Astrocyte of the hippocampus (primary cell): ENCODE measurements at regions not wholly inside any gene's neighbourhood (a gene's known extent, or its start where the extent isn't known, plus 50 kb on each side); places are given as distances from the start of the nearest gene placed in this dataset.
A peak's percentile ranks its signal among the peaks of the same experiment; 100 is the strongest.

Source experiments
- DNase-seq: peaks from one replicate; pipeline ENCODE4 v3.0.0; 2011; ENCODE audit warnings: low read depth, low spot score

GRCh38 chr4:4694296-4694772 is 152.5 kb upstream of the STX18 start:
- DNase-seq = peak; percentile 81

GRCh38 chr4:4693755-4694295 is 152.0 kb upstream of the STX18 start:
- DNase-seq = no peak

- no peak for DNase-seq
These were observed 151.4 kb upstream of the STX18 start for GRCh38 chr4:4693258-4693657.

- DNase-seq = no peak
These were observed 149.0 kb upstream of the STX18 start for GRCh38 chr4:4690854-4691253.

- DNase-seq = no peak
These were observed 148.0 kb upstream of the STX18 start for GRCh38 chr4:4689694-4690440.

GRCh38 chr4:4687935-4688727 is 146.3 kb upstream of the STX18 start:
- DNase-seq = no peak

DNA sequence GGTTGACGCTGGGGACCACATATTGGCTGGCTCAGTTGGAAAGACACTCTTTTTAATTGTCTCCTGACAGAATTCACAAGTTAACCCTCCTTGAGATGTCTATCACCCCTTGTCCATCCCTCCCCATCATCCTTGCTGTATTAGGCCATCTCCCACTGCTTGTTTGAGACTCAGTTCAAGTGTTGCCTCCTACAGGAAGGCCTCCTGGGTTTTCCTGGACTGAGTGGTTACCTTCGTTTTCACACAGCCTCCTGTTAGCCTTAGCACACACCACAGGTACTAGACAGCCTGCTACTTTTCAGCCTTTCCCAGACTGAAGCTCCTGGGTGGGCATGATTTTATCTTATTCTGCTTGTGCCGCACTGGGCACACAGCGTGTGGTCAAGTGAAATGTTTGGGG is 145.3 kb upstream of the STX18 start:
- DNase-seq = no peak

GRCh38 chr4:4685810-4686795 is 144.3 kb upstream of the STX18 start:
- no peak for DNase-seq

- no peak for DNase-seq
These were observed 139.8 kb upstream of the STX18 start for GRCh38 chr4:4681653-4682052.

DNA sequence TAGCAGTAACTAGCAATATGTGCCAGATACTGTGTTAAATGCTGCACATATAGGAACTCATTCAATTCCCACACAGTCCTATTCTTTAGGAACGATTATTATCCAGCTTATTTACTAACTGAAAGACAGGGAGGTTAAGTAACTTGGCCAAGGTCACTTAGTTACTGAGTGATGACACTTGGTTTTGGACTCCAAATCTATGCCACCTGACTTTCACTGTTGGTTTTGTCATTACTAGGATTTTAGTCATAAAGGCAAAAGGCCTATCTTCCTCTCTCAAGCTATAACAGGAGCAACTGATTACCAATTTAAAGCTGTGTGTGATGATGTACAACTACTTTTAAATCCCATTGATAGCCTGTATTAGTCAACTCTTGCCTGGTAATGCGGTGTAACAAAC is 138.9 kb upstream of the STX18 start:
- no peak for DNase-seq

DNA sequence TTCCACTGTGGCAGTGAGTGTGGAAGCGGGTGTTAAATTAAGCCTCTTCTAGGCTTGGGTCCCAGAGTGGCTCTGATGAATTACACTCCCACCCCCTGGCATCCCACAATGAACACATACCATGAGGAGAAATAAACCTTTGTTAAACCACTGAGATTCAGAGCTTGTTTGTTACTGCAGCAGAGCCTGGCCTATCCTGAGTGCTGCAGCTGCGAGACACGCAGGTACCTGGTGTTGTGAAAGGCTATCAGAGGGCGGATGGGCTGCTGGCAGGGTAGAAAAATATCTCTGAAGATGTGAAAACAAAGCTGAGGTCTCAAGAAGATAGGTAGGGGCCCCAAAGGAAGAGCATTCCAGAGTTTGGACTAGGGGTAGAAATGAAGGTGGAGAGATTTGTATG is 138.4 kb upstream of the STX18 start:
- DNase-seq = no peak

DNA sequence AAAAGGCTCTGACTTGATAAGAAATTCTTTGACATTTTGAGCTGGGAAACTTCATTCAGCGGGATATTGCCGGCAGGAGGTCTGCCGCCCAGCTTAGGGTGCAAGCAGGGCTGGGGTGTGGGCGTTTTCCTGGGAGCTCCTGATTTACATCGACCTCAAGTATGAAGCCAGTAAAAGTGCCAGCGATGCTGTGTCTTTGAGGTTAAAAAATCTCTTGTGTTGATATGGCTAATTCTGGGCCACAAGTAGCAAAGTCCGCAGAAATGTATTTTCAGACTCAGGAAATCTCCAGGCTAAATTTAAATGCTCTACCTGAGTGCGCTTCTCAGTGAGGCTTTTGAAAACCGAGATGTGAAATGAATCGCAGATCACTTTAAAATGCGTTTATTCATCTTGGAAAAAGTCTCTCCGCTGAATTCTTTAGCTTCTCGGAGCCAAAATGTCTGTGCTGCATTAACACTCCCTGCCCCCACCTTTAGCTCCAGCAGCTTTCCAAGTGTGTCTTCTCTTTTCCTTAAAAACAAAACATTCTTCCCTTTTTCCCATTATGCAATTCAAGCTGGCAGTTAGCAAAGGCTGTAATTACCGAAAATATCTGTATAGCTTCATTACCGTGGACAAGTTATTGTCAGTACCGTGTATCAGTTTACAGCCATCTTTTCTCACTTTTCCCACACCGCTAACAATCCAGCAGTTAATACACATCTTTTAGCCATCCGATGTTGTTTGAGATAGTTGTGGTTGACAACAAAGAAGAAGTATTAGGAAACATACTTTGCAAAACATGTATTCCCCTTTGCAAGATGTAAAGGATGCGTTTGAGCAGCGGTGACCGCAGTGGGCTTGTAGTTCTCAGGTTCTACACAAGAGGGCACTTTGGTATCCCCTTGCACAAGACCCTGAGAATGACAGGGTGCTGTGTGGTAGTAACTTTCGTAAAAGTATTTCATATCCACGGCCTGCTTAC is 136.0 kb upstream of the STX18 start:
- DNase-seq = peak; percentile 46

- DNase-seq = no peak
These were observed 133.8 kb upstream of the STX18 start for GRCh38 chr4:4675641-4676040.

DNA sequence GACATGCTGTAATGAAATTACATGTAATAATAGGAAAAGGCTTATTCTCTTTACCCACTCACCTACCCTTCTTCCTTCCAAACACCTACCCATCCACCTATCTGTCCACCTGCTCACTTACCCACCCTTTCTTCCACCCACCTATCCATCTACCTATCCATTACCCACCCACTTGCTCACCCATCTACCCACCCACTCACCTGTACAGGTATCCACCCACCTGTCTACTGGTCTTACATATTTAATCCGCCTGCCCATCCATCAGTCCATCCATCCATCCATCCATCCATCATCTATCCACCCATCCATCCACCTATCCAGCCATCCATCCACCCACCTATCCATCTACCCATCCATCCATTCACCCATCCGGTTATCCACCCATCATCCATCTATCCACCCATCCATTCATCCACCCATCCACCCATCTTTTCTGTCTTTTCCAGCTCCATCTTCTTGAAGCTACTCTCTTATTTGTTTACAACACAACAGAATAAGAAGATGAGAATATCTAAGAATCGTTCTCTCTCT is 133.3 kb upstream of the STX18 start:
- no peak for DNase-seq

GRCh38 chr4:4673070-4673469 is 131.2 kb upstream of the STX18 start:
- DNase-seq = no peak

DNA sequence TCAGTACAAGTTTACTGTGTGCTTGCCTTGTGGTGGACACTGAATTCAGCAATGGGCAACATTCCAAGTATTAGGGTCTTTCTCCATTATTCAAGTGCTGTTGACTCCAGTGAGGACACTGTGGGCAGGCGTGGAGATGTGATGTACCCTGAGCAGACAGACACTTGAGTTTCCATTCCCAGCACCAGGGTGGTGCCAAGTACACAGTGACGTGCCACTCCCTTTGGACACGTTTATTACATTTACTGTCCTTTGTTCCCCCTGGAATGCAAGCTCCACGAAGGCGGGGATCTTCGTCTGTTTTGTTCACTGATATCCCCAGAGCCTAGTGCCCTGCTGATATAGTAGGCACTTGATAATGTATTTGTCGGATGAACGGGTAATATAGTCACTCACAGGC is 130.6 kb upstream of the STX18 start:
- DNase-seq = no peak

GRCh38 chr4:4671774-4672349 is 130.0 kb upstream of the STX18 start:
- DNase-seq = no peak

DNA sequence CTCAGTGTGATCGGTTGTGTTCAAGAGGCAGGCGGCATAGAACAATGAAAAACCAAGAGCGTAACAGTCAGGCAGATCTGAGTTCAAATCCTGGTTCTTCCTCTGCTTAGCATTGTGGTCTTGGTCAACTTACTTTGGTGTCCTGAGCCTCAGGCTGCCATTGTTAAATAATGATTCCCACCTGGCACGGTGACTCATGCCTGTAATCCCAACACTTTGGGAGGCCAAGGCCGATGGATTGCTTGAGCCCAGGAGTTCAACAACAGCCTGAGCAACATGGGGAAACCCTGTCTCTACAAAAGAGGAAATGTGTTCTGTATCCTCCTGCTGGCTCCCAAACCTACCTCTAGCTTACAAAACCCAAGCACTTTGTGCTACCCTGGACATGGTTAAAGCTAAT is 129.0 kb upstream of the STX18 start:
- no peak for DNase-seq

DNA sequence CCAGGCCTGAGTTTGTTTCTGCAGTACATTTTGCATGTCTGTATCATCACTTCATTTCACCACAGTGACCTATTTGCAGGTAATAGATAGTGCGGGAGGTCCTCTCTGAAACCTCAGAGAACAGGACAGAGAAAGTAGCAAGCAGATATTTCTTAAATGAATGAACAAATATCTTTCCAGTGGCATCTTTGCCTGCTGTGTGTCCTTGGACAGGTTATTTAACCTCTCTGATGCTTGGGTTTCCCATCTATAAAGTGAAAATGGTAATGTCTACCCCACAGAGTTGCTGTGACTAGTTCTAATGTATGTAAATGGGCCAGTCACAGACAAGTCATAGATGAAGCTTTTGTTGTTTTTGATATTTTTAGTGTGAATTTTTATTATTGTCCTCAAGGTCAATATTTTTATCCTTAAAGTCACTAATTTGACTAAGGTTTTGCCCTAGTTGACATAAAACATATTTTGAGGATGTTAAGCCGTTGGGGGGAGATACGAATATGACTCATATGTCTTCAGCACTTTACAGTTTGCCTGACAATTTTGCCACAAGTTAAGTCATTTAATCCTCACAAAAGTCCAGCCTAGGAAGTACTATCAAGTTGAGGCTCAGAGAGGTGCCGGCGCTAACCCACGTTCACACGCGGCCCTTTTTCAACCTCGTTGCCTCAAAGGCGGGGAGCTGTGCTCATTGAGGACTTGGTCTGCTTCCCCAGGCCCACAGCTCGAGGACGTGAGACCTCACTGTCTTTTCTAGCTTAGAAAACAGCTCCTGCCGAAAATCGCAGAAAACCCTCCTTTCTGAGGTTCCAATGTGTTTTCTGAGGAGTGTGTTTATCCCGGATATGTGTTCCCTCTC is 126.7 kb upstream of the STX18 start:
- DNase-seq = no peak
